OCI-LY1 (cell line): ENCODE measurements at regions not wholly inside any gene's neighbourhood (a gene's known extent, or its start where the extent isn't known, plus 50 kb on each side); places are given as distances from the start of the nearest gene placed in this dataset.

Experiments used
- CTCF ChIP-seq: fragments of 200-600 bp; sonication (generic), shearing (Covaris generic); IDR thresholded peaks from 2 replicates; pipeline ENCODE4 v1.5.1; 2017; ENCODE audit warnings: mild to moderate bottlenecking, antibody characterized with exemption, low read length, moderate library complexity, mixed read lengths
- EZH2 ChIP-seq: fragments of 200-600 bp; sonication (generic), shearing (Covaris generic); IDR thresholded peaks from 2 replicates; pipeline ENCODE4 v1.8.0; 2017; ENCODE audit warnings: borderline replicate concordance, mixed run types, mild to moderate bottlenecking, antibody characterized with exemption, low read length, moderate library complexity, mixed read lengths

- TF ChIP-seq CTCF (no peak), EZH2 (no peak)
Measured at GRCh38 chr4:133997436-133997835, 204.2 kb downstream of the PABPC4L start.
